Mucosa of stomach (tissue), 1 donor: ENCODE measurements at regions not wholly inside any gene's neighbourhood (a gene's known extent, or its start where the extent isn't known, plus 50 kb on each side); places are given as distances from the start of the nearest gene placed in this dataset.

Experiments
- H3K27me3 ChIP-seq: one replicate; pipeline ENCODE4 v1.7.0; 2013; ENCODE audit warnings: mild to moderate bottlenecking, low read length; ENCODE audit not compliant: control insufficient read depth, insufficient read depth
- H3K36me3 ChIP-seq: one replicate; pipeline ENCODE4 v1.7.0; 2013; ENCODE audit warnings: low read length; ENCODE audit not compliant: control insufficient read depth, insufficient read depth
- H3K4me1 ChIP-seq: one replicate; pipeline ENCODE4 v1.7.0; 2013; ENCODE audit warnings: mild to moderate bottlenecking, low read length; ENCODE audit not compliant: control insufficient read depth, insufficient read depth
- H3K4me3 ChIP-seq: one replicate; pipeline ENCODE4 v1.7.0; 2013; ENCODE audit warnings: low read length
- H3K9ac ChIP-seq: one replicate; pipeline ENCODE4 v1.7.0; 2013; ENCODE audit warnings: mild to moderate bottlenecking, low read length, moderate library complexity
- H3K9me3 ChIP-seq: one replicate; pipeline ENCODE4 v1.7.0; 2013; ENCODE audit warnings: mild to moderate bottlenecking, low read length, moderate library complexity; ENCODE audit not compliant: control insufficient read depth
- donor health status: Pancreatic carcinoma.

DNA sequence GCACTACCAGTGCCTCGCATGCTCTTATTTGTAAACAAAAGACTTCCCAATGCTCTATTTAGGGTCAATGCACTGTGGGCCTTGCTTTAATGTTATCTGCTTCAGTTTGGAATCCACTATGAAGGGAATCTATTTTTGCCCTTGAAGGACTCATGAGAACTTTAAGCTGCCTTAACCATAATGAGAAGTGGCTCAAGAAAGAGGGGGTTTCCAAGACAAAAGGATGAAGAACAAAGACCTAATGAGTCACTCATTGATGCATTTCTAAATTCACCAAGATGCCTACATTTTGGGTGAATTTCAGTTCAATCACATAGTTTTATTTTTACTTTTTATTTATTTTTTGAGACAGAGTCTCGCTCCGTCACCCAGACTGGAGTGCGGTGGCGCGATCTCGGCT lies 228.2 kb downstream of the LY86 start:
- H3K4me3 ChIP-seq, result no peak overlapping the region
- H3K36me3 ChIP-seq, result no peaks in the 10 kb centered on the region
- no peak overlapping the region for H3K9ac ChIP-seq
- no peaks in the 10 kb centered on the region for H3K9me3 ChIP-seq
- peaks cover 11% of the 10 kb centered on the region for H3K4me1 ChIP-seq
- H3K27me3 ChIP-seq, result no peaks in the 10 kb centered on the region

GRCh38 chr6:6818078-6818639 lies 229.6 kb downstream of the LY86 start:
- H3K9ac ChIP-seq, result no peak overlapping the region
- H3K27me3 ChIP-seq, result no peaks in the 10 kb centered on the region
- no peaks in the 10 kb centered on the region for H3K9me3 ChIP-seq
- peaks cover 10% of the 10 kb centered on the region for H3K4me1 ChIP-seq
- no peak overlapping the region for H3K4me3 ChIP-seq
- H3K36me3 ChIP-seq, result no peaks in the 10 kb centered on the region

DNA sequence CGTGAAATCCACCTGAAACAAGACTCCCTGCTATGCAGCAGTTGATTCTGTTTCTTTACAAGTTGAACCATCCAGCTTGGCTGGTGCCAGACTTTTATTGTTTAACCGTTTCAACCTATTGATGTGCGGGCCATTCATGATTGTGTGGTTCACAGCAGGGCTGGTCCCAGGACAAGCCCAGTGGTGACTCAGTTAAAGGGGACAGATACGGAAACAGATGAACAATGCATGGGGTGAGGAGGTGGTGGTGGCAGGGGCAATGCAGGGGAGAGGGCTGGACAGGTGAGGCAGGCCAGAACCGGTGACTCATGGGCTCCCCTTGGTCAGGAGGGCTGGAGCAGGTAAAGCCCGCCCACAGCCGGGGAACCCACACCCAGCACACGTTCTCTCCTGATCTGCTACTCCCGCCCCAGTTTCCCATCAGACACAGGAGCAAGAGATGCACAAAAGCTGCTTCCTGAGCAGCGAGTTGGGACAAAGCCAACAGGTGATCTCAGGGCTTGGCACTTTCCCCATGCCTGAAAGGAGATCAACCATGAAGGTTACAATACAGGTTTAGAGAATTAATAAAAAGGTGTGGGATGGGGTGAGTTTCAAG lies 232.2 kb downstream of the LY86 start:
- peaks cover 36% of the 10 kb centered on the region for H3K4me1 ChIP-seq
- H3K9me3 ChIP-seq, result no peaks in the 10 kb centered on the region
- H3K27me3 ChIP-seq, result no peaks in the 10 kb centered on the region
- no peak overlapping the region for H3K9ac ChIP-seq
- no peaks in the 10 kb centered on the region for H3K36me3 ChIP-seq
- H3K4me3 ChIP-seq, result no peak overlapping the region

- H3K4me1 ChIP-seq, result peaks cover 45% of the 10 kb centered on the region
- no peaks in the 10 kb centered on the region for H3K9me3 ChIP-seq
- H3K36me3 ChIP-seq, result no peaks in the 10 kb centered on the region
- H3K27me3 ChIP-seq, result no peaks in the 10 kb centered on the region
- no peak overlapping the region for H3K9ac ChIP-seq
- no peak overlapping the region for H3K4me3 ChIP-seq
Measured at GRCh38 chr6:6821639-6822261, 233.2 kb downstream of the LY86 start.

GRCh38 chr6:6823030-6823429 lies 234.5 kb downstream of the LY86 start:
- H3K9me3 ChIP-seq, result no peaks in the 10 kb centered on the region
- H3K36me3 ChIP-seq, result no peaks in the 10 kb centered on the region
- H3K9ac ChIP-seq, result no peak overlapping the region
- H3K27me3 ChIP-seq, result no peaks in the 10 kb centered on the region
- H3K4me1 ChIP-seq, result peaks cover 45% of the 10 kb centered on the region
- no peak overlapping the region for H3K4me3 ChIP-seq

DNA sequence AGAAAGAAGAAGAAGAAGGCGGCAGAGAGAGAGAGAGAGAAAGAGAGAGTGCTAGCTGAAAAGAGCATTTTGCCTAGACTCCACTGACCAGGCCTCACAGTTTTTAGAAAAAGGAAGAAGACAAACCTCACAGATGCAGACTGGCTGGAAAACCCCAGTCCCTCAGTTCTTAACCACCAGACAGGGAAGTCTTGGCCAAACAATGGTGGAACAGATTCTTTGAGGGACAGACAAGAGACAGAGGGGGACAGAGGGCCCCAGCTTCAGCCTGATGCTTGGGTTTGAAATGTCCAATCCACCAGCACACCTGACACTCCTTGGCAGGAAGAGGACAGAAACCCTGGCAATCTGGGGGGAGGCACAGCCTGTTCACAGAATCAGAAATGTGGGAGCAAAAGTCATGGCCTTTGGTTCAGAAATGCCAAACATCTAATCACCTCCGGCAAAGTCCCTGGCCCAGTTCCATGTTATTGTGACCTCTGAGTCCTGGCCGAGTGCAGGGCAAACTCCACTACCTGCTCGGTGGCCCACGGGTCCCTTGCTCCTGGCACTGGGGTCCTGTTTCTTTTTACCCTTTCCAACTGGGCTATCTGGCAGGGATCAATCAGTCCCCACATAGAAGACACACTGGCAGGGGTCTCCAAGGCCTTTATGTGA lies 235.2 kb downstream of the LY86 start:
- Histone ChIP-seq H3K4me1 (peaks cover 45% of the 10 kb centered on the region), H3K9ac (no peak overlapping the region), H3K36me3 (no peaks in the 10 kb centered on the region), H3K4me3 (no peak overlapping the region), H3K27me3 (no peaks in the 10 kb centered on the region), H3K9me3 (no peaks in the 10 kb centered on the region)

GRCh38 chr6:6824381-6824780 lies 235.9 kb downstream of the LY86 start:
- Histone ChIP-seq H3K4me3 (no peak overlapping the region), H3K27me3 (no peaks in the 10 kb centered on the region), H3K9ac (no peak overlapping the region), H3K4me1 (peaks cover 45% of the 10 kb centered on the region), H3K36me3 (no peaks in the 10 kb centered on the region), H3K9me3 (no peaks in the 10 kb centered on the region)

DNA sequence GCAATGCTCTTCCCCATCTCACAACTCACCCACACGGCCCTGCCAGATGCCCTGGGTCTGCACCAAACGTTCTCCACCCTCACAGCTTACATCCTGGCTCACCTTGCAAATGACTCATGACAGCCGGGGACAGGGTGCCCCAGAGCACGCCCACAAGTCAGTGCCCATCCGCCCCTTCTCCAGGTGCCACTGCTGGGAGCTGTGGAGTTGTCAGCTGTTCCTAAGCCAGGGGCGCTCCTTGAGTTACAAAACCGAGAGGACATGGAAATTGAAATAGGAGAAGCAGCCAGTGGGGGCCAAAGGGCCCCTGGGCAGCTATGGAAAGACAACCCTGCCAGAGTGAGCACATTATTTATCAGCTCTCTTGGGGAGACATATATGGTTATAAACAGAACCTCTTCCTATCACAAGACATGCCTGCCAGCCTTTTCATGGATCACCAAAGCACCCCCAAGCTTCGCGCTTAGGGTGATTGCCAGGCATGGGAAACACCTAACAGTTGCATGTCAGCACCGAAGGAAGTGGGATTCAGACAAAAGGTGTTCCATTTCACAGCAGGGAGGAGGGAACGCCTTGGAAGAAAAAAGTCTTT lies 236.8 kb downstream of the LY86 start:
- no peak overlapping the region for H3K9ac ChIP-seq
- peaks cover 45% of the 10 kb centered on the region for H3K4me1 ChIP-seq
- H3K9me3 ChIP-seq, result no peaks in the 10 kb centered on the region
- H3K4me3 ChIP-seq, result no peak overlapping the region
- no peaks in the 10 kb centered on the region for H3K36me3 ChIP-seq
- no peaks in the 10 kb centered on the region for H3K27me3 ChIP-seq

GRCh38 chr6:6826095-6826901 lies 237.8 kb downstream of the LY86 start:
- Histone ChIP-seq H3K4me3 (no peak overlapping the region), H3K4me1 (peaks cover 39% of the 10 kb centered on the region), H3K36me3 (no peaks in the 10 kb centered on the region), H3K9me3 (no peaks in the 10 kb centered on the region), H3K9ac (no peak overlapping the region), H3K27me3 (no peaks in the 10 kb centered on the region)

- Histone ChIP-seq H3K4me3 (no peak overlapping the region), H3K4me1 (peaks cover 39% of the 10 kb centered on the region), H3K9me3 (no peaks in the 10 kb centered on the region), H3K9ac (no peak overlapping the region), H3K36me3 (no peaks in the 10 kb centered on the region), H3K27me3 (no peaks in the 10 kb centered on the region)
Measured at GRCh38 chr6:6826961-6827360, 238.4 kb downstream of the LY86 start.

GRCh38 chr6:6829872-6830685 lies 241.6 kb downstream of the LY86 start:
- Histone ChIP-seq H3K36me3 (no peaks in the 10 kb centered on the region), H3K4me3 (no peak overlapping the region), H3K27me3 (no peaks in the 10 kb centered on the region), H3K9ac (no peak overlapping the region), H3K9me3 (no peaks in the 10 kb centered on the region), H3K4me1 (peaks cover 16% of the 10 kb centered on the region)
